Astrocyte of the cerebellum (primary cell): ENCODE measurements at regions not wholly inside any gene's neighbourhood (a gene's known extent, or its start where the extent isn't known, plus 50 kb on each side); places are given as distances from the start of the nearest gene placed in this dataset.

Experiments used
- DNase-seq: peaks from one replicate; pipeline ENCODE4 v3.0.0-alpha.2; 2011; ENCODE audit warnings: low read depth
- H3K4me3 ChIP-seq: 2 replicates; pipeline ENCODE4 v1.5.1; 2011; ENCODE audit warnings: mild to moderate bottlenecking, low read depth, low read length, moderate library complexity
- in situ Hi-C: cut with HindIII; loops from 2 replicates; pipeline ENCODE4 v1.10.0; 2017; ENCODE audit warnings: low sequenced_read_pairs
- TF ChIP-seq, protein P1 (sequence below): IDR thresholded peaks from 2 replicates; pipeline ENCODE4 v1.5.1; 2012; ENCODE audit warnings: low read length, low read depth, moderate library complexity, mild to moderate bottlenecking; ENCODE audit errors: missing control alignments

DNA sequence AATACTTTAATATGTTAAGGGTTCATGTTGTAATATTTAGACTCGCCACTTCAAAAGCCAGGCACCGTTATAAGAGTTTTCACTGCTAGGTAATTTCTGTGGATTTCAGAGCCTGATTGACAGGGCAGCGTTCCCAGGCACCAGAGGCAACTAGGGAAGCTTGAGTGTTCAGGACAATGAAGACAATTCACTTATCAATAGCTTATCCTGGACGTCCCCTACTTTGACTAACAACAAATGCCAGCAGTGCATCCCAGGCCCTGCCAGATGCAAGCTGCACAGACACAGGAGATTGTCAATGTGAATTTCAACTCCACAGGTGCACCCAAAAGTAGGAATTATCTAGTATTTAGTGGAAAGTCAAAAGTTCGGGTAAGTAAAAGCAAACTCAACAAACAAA lies 179.3 kb upstream of the GYPC start:
- in situ Hi-C loops, result no loop called here
- DNase-seq, result no peak
- TF ChIP-seq, protein P1, sequence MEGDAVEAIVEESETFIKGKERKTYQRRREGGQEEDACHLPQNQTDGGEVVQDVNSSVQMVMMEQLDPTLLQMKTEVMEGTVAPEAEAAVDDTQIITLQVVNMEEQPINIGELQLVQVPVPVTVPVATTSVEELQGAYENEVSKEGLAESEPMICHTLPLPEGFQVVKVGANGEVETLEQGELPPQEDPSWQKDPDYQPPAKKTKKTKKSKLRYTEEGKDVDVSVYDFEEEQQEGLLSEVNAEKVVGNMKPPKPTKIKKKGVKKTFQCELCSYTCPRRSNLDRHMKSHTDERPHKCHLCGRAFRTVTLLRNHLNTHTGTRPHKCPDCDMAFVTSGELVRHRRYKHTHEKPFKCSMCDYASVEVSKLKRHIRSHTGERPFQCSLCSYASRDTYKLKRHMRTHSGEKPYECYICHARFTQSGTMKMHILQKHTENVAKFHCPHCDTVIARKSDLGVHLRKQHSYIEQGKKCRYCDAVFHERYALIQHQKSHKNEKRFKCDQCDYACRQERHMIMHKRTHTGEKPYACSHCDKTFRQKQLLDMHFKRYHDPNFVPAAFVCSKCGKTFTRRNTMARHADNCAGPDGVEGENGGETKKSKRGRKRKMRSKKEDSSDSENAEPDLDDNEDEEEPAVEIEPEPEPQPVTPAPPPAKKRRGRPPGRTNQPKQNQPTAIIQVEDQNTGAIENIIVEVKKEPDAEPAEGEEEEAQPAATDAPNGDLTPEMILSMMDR, result no peak

DNA sequence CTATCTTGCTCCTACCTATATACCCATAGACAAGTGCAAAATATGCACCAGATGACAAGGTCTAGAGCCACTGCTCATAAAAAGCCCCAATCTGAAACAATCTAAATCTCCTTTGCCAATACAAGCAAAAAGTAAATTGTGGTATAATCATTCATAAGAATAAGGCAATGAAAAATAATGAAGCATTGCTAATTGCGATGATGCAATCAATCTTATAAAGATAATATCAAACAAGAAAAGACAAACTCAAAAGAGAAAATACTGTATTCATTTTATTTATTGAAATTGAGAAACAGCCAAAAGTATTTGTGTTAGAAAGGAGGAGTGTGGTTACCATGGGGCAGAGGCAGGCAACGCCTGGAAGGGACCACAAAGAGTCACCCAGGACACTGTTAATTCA lies 175.9 kb upstream of the GYPC start:
- DNase-seq, result no peak
- TF ChIP-seq, protein P1, result no peak
- in situ Hi-C loops, result no loop called here
- H3K4me3 ChIP-seq, result no peak overlapping the region

More for the DNA sequence above, 179.3 kb upstream of the GYPC start:
- no peak overlapping the region for H3K4me3 ChIP-seq

DNA sequence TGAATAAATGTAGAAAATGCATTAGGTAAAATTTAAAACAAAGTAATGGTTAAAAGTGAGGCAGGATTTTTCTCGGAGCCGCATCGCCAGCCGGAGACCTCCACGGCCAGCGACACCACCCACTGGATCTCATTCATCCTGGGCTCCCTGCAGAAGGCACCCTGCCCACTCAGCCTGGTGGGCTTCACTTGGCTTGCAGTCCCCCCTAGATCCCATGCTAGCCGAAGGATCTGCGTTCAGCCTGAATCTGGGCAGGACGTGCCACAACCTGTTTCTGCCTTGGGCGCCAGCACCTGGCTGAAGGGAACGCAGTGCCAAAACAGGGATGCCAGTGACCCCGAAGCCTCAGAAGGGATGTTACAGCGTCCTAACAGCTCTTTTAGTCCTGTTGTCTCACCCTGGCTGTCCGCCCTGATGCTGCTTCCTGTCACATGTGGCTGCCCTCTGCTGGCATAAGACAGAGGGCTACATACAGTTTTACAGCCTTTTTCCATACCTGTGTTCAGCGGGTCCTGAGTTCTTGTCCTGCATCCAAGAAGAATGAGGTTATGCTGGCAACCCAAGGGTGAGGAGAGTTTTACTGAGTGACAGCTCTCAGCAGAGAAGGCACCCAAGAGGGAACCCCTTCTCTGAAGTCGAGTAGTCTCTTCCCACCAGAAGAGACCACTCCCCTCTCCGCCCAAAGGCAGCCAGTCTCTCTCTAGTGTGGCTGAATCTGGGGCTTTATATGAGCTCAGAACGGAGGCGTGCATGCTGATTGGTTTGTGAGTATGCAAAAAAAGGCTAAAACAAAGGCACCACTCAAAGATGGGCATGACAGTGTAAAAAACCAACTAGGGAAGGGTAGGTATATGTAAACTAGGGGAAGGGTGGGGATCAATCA lies 173.1 kb upstream of the GYPC start:
- no peak for DNase-seq
- TF ChIP-seq, protein P1, result no peak
- in situ Hi-C loops, result no loop called here
- no peak overlapping the region for H3K4me3 ChIP-seq

DNA sequence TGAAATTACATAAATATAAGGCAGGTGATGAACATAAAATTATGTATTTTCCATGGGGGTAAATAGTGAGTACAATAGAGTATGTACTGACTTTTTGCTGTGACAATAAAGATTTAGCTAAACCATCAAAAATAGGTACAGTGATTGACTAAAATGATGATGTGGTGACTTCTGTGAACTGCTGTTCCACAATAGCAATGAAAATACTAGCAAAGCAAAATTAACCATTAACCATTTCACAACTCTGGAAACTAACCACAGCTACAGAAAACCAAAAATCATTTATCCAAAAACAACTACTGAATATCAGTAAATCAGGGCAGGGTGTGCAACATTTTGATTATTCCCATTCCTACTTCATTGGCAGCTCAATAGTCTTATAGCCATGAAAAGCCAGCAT lies 161.4 kb upstream of the GYPC start:
- TF ChIP-seq, protein P1, result no peak
- no peak overlapping the region for H3K4me3 ChIP-seq
- in situ Hi-C loops, result no loop called here
- DNase-seq, result no peak

DNA sequence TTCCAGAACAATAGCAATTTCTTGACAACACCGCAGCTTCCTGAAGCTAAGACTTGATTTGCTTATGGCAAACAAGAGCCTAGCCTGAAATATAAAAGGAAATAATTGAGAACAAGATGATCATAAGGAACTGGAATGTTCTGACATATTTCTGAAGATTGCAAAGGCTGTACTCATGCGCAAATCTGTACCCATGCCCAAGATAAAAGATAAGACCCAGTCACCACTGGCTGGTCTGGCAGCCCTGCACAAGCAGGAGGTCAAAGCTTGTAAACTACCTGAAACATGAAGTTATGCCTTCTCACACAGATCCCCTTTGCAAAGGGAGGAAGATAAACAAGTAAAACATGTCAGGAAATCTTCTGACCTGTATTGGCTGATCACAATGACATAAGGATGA lies 160.8 kb upstream of the GYPC start:
- no peak overlapping the region for H3K4me3 ChIP-seq
- TF ChIP-seq, protein P1, result no peak
- in situ Hi-C loops, result no loop called here
- no peak for DNase-seq

DNA sequence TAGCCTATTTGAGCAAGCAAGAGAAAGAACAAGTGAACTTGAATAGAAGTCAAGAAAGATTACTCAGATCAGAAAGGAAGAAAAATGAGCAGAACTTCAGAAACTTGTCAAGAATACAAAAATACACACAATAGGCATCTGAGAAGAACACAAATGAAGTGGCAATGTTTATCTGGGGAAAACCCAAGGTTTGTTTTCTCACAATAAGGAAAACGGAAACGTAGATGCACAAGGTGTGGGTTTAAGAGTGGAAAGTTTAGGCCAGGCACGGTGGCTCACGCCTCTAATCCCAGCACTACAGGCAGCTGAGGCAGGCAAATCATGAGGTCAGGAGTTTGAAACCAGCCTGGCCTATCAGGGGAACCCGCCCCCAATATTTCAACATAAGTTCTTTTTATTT lies 159.5 kb upstream of the GYPC start:
- TF ChIP-seq, protein P1, result no peak
- H3K4me3 ChIP-seq, result no peak overlapping the region
- DNase-seq, result no peak
- in situ Hi-C loops, result no loop called here
